Astrocyte (in vitro differentiated cells and primary cell): ENCODE measurements at regions not wholly inside any gene's neighbourhood (a gene's known extent, or its start where the extent isn't known, plus 50 kb on each side); places are given as distances from the start of the nearest gene placed in this dataset.

ENCODE experiments used
- DNase-seq: peaks from one replicate; pipeline ENCODE4 v3.0.0-alpha.2; 2010; ENCODE audit warnings: low read depth
- FAIRE-seq: peaks from 2 replicates; lab custom pipeline; 2011; peaks lifted over from hg19 to GRCh38; lab: Jason Lieb, UNC
- H2AFZ ChIP-seq: 2 replicates; pipeline ENCODE4 v1.6.0; 2012; ENCODE audit warnings: low read depth, low read length, inconsistent platforms
- H3K27ac ChIP-seq: 2 replicates; pipeline ENCODE4 v1.5.1; 2011; ENCODE audit warnings: low read depth, low read length, inconsistent platforms
- H3K27me3 ChIP-seq: 2 replicates; pipeline ENCODE4 v1.6.0; 2011; ENCODE audit warnings: low read length, inconsistent platforms; ENCODE audit not compliant: insufficient read depth
- H3K36me3 ChIP-seq: 2 replicates; pipeline ENCODE4 v1.5.1; 2011; ENCODE audit warnings: low read length, inconsistent platforms; ENCODE audit not compliant: insufficient read depth
- H3K4me1 ChIP-seq: 2 replicates; pipeline ENCODE4 v1.5.1; 2011; ENCODE audit warnings: low read length, inconsistent platforms; ENCODE audit not compliant: insufficient read depth
- H3K4me2 ChIP-seq: 2 replicates; pipeline ENCODE4 v1.6.0; 2012; ENCODE audit warnings: low read length, inconsistent platforms
- H3K4me3 ChIP-seq: 2 replicates; pipeline ENCODE4 v1.5.1; 2011; ENCODE audit warnings: low read depth, mild to moderate bottlenecking, low read length, inconsistent platforms; ENCODE audit not compliant: insufficient read depth
- H3K79me2 ChIP-seq: 2 replicates; pipeline ENCODE4 v1.6.0; 2012; ENCODE audit warnings: mild to moderate bottlenecking, low read length, inconsistent platforms; ENCODE audit not compliant: insufficient read depth
- H3K9ac ChIP-seq: 2 replicates; pipeline ENCODE4 v1.6.0; 2012; ENCODE audit warnings: mild to moderate bottlenecking, low read length, inconsistent platforms
- H3K9me3 ChIP-seq: 2 replicates; pipeline ENCODE4 v1.5.1; 2012; ENCODE audit warnings: low read depth, mild to moderate bottlenecking, low read length, inconsistent platforms; ENCODE audit not compliant: insufficient read depth
- H4K20me1 ChIP-seq: 2 replicates; pipeline ENCODE4 v1.6.0; 2012; ENCODE audit warnings: low read length, inconsistent platforms; ENCODE audit not compliant: insufficient read depth
- H3K27ac Mint-ChIP-seq: one replicate; pipeline ENCODE4 v1.8.0; 2021; ENCODE audit warnings: mild to moderate bottlenecking, mixed read lengths; ENCODE audit not compliant: unreplicated experiment
- H3K27me3 Mint-ChIP-seq: one replicate; pipeline ENCODE4 v1.8.0; 2021; ENCODE audit warnings: low read depth, mixed read lengths; ENCODE audit not compliant: unreplicated experiment
- H3K36me3 Mint-ChIP-seq: one replicate; pipeline ENCODE4 v1.8.0; 2021; ENCODE audit warnings: low read depth, mixed read lengths; ENCODE audit not compliant: unreplicated experiment
- H3K4me1 Mint-ChIP-seq: one replicate; pipeline ENCODE4 v1.8.0; 2021; ENCODE audit warnings: low read depth, mixed read lengths; ENCODE audit not compliant: unreplicated experiment
- H3K4me3 Mint-ChIP-seq: one replicate; pipeline ENCODE4 v1.8.0; 2021; ENCODE audit warnings: mild to moderate bottlenecking, moderate library complexity, mixed read lengths; ENCODE audit not compliant: unreplicated experiment
- H3K9me3 Mint-ChIP-seq: one replicate; pipeline ENCODE4 v1.8.0; 2021; ENCODE audit warnings: mild to moderate bottlenecking, mixed read lengths; ENCODE audit not compliant: unreplicated experiment
- EZH2 ChIP-seq: IDR thresholded peaks from 2 replicates; pipeline ENCODE4 v1.6.1; 2012; ENCODE audit warnings: mild to moderate bottlenecking, low read length, inconsistent platforms; ENCODE audit not compliant: insufficient read depth
- TF ChIP-seq, protein P1 (sequence below): IDR thresholded peaks from 2 replicates; pipeline ENCODE4 v1.5.1; 2011; ENCODE audit warnings: low read depth, mild to moderate bottlenecking, inconsistent platforms, low read length, moderate library complexity; ENCODE audit not compliant: insufficient read depth

DNA sequence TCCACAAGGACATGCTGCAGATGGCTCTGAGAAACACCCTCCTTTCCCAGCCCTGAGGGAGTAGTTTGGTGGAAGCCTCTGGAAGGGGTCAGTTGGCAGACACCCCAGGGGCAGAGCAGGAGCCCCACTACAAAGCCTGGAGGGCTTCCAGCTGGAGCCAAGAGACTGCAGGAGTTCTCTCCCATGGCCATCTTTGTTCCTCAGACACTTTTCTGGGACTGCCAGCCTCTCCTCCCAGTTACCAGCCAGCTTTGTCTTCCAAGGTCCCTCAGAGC, 91.0 kb upstream of the PJA1 start:
- FAIRE-seq, result no peak

DNA sequence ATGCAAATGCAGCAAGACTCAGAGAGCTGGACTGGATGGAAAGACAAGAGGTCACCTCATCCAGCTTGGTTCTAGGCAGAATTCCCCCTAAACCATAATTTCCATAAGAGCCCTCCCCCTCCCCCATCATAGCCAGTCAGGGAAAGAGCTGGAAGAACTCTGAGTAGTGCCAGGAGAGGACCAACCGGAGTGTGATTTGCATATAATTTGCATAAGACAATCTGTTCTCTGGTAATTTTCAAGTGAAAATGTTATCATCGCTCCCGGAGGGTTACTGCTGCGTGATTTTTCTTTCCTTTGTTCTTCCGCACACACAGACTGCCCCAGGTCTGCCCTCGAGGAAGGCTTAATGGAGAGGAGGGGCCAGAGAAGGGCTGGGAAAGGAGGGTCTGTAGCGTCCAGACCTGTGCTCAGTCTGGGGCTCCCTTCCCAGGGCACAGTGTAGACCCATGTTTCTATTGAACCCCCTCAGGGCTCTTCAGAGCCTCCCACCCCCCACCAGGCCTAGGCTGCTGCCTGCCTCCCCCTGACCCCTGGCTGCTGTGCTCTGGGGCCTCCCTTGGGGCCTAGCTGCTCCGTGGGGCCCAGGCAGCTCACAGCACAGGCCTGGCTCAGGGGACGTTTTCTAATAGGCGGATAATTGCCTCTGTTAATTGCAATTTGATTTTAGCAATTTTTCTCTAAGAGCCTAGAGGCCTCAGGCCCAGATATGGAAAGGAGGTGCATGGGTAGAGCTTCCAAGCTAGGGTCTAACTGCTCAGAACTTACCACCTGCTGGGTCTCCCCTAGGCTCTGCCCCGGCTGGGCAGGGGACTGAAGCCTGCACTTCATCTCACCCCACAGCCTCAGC, 90.4 kb upstream of the PJA1 start:
- no peak for FAIRE-seq
- Mint-ChIP-seq H3K4me3 (no peak overlapping the region), H3K9me3 (peaks cover 5% of the 10 kb centered on the region), H3K4me1 (no peaks in the 10 kb centered on the region), H3K27me3 (peaks cover 24% of the 10 kb centered on the region), H3K27ac (no peak overlapping the region), H3K36me3 (no peaks in the 10 kb centered on the region)
- H3K27me3 ChIP-seq, result no peaks in the 10 kb centered on the region
- no peak for DNase-seq
- no peaks in the 10 kb centered on the region for H3K9me3 ChIP-seq
- no peak overlapping the region for H3K4me2 ChIP-seq
- no peaks in the 10 kb centered on the region for H3K79me2 ChIP-seq
- no peak overlapping the region for H3K4me3 ChIP-seq
- H3K4me1 ChIP-seq, result no peaks in the 10 kb centered on the region
- no peak overlapping the region for H2AFZ ChIP-seq
- no peak overlapping the region for H3K9ac ChIP-seq
- no peak overlapping the region for H3K27ac ChIP-seq
- H3K36me3 ChIP-seq, result no peaks in the 10 kb centered on the region
- TF ChIP-seq EZH2, result no peak
- TF ChIP-seq, protein P1, sequence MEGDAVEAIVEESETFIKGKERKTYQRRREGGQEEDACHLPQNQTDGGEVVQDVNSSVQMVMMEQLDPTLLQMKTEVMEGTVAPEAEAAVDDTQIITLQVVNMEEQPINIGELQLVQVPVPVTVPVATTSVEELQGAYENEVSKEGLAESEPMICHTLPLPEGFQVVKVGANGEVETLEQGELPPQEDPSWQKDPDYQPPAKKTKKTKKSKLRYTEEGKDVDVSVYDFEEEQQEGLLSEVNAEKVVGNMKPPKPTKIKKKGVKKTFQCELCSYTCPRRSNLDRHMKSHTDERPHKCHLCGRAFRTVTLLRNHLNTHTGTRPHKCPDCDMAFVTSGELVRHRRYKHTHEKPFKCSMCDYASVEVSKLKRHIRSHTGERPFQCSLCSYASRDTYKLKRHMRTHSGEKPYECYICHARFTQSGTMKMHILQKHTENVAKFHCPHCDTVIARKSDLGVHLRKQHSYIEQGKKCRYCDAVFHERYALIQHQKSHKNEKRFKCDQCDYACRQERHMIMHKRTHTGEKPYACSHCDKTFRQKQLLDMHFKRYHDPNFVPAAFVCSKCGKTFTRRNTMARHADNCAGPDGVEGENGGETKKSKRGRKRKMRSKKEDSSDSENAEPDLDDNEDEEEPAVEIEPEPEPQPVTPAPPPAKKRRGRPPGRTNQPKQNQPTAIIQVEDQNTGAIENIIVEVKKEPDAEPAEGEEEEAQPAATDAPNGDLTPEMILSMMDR, result no peak
- no peaks in the 10 kb centered on the region for H4K20me1 ChIP-seq

More for the DNA sequence above, 91.0 kb upstream of the PJA1 start:
- H3K4me2 ChIP-seq, result no peak overlapping the region
- H3K36me3 ChIP-seq, result no peaks in the 10 kb centered on the region
- H3K27ac ChIP-seq, result no peak overlapping the region
- DNase-seq, result no peak
- Mint-ChIP-seq H3K27ac (no peak overlapping the region), H3K4me1 (no peaks in the 10 kb centered on the region), H3K27me3 (peaks cover 27% of the 10 kb centered on the region), H3K4me3 (no peak overlapping the region), H3K36me3 (no peaks in the 10 kb centered on the region), H3K9me3 (peaks cover 5% of the 10 kb centered on the region)
- no peaks in the 10 kb centered on the region for H4K20me1 ChIP-seq
- no peaks in the 10 kb centered on the region for H3K27me3 ChIP-seq
- TF ChIP-seq, protein P1, result no peak
- no peak for TF ChIP-seq EZH2
- H3K4me1 ChIP-seq, result no peaks in the 10 kb centered on the region
- H2AFZ ChIP-seq, result no peak overlapping the region
- H3K4me3 ChIP-seq, result no peak overlapping the region
- no peaks in the 10 kb centered on the region for H3K79me2 ChIP-seq
- no peak overlapping the region for H3K9ac ChIP-seq
- no peaks in the 10 kb centered on the region for H3K9me3 ChIP-seq

DNA sequence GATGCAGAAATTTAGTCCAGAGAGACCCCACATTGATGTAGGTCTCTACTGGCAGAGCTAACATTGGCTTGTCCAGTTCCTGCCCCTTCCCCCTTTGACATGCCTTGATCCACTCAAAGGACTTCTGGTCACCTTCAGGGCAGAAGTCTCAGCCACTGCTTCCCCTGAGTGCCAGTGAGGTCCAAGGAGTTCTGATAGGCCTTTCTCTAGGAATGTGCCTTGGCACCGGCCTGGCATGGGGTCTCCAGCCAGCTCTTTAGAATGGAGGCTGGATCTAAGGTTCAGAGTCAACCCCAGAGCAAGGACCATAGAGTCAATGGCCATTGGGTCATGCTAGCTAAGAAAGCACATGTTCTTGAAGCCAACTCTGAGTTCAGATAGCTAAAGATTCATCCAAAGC, 88.6 kb upstream of the PJA1 start:
- Histone ChIP-seq H3K4me3 (no peak overlapping the region), H2AFZ (no peak overlapping the region), H3K4me1 (no peaks in the 10 kb centered on the region), H4K20me1 (no peaks in the 10 kb centered on the region), H3K4me2 (no peak overlapping the region), H3K36me3 (no peaks in the 10 kb centered on the region), H3K9me3 (no peaks in the 10 kb centered on the region), H3K9ac (no peak overlapping the region), H3K79me2 (no peaks in the 10 kb centered on the region), H3K27ac (no peak overlapping the region), H3K27me3 (no peaks in the 10 kb centered on the region)
- no peaks in the 10 kb centered on the region for H3K4me1 Mint-ChIP-seq
- peak; percentile 80 for FAIRE-seq
- no peak overlapping the region for H3K4me3 Mint-ChIP-seq
- no peak for TF ChIP-seq EZH2
- TF ChIP-seq, protein P1, result no peak
- H3K9me3 Mint-ChIP-seq, result no peaks in the 10 kb centered on the region
- no peak for DNase-seq
- H3K27ac Mint-ChIP-seq, result no peak overlapping the region
- H3K36me3 Mint-ChIP-seq, result no peaks in the 10 kb centered on the region
- H3K27me3 Mint-ChIP-seq, result peaks cover 7% of the 10 kb centered on the region
